GM23338 (cell line): ENCODE measurements at regions not wholly inside any gene's neighbourhood (a gene's known extent, or its start where the extent isn't known, plus 50 kb on each side); places are given as distances from the start of the nearest gene placed in this dataset.

Experiments used
- CREB1 ChIP-seq: fragments of 250-450 bp; sonication (Bioruptor Pico); IDR thresholded peaks from 2 replicates; pipeline ENCODE4 v1.5.0; 2020; ENCODE audit warnings: low read depth, mild to moderate bottlenecking, moderate library complexity
- EZH2 ChIP-seq: fragments of 200-600 bp; sonication (generic); IDR thresholded peaks from one replicate; pipeline ENCODE4 v1.8.0; 2017; ENCODE audit warnings: antibody characterized with exemption, mild to moderate bottlenecking, low read depth; ENCODE audit not compliant: unreplicated experiment
- EZH2phosphoT487 ChIP-seq: fragments of 200-600 bp; sonication (generic); IDR thresholded peaks from one replicate; pipeline ENCODE4 v1.8.1; 2018; ENCODE audit warnings: antibody characterized with exemption; ENCODE audit not compliant: unreplicated experiment
- NANOG ChIP-seq: IDR thresholded peaks from 2 replicates; pipeline ENCODE4 v1.6.1; 2016; ENCODE audit warnings: antibody characterized with exemption, borderline replicate concordance
- POLR2AphosphoS5 ChIP-seq: IDR thresholded peaks from 2 replicates; pipeline ENCODE4 v1.6.1; 2016; ENCODE audit warnings: antibody characterized with exemption, low read depth
- STAT1 ChIP-seq: IDR thresholded peaks from one replicate; pipeline ENCODE4 v1.6.1; 2016; ENCODE audit warnings: antibody characterized with exemption; ENCODE audit not compliant: unreplicated experiment
- TF ChIP-seq, protein P1 (sequence below), 2 experiments: fragments of 200-600 bp in 1 of 2; sonication (generic) in 1 of 2; conservative IDR thresholded peaks; 2 replicates each; pipeline versions ENCODE4 v1.5.1 to v1.6.1; 2016 to 2017; ENCODE audit warnings: antibody characterized with exemption in 2 of 2, low read depth in 2 of 2, mild to moderate bottlenecking in 2 of 2, moderate library complexity in 1 of 2
- TF ChIP-seq, protein P2 (sequence below): IDR thresholded peaks from one replicate; pipeline ENCODE4 v1.6.1; 2018; ENCODE audit warnings: antibody characterized with exemption; ENCODE audit not compliant: unreplicated experiment

DNA sequence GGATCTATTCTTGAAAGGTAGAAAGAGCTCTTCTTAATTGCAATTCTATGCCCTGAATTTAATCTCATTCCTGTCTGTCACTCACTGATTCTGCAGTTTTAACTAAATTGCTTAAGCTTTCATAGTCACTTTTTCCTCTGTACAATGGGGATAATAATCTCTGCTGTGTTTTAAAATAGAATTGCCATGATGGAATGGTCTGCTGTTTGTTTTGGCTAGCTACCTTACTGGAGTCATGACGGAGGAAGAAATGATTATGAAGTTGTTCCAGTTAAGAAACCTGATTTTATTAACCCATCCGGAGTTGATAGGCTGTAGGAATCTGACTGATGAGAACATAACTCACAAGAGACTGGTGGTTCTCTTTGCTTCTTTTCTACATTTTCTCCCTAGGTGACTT, 54.9 kb upstream of the ITM2B start:
- TF ChIP-seq, protein P1, sequence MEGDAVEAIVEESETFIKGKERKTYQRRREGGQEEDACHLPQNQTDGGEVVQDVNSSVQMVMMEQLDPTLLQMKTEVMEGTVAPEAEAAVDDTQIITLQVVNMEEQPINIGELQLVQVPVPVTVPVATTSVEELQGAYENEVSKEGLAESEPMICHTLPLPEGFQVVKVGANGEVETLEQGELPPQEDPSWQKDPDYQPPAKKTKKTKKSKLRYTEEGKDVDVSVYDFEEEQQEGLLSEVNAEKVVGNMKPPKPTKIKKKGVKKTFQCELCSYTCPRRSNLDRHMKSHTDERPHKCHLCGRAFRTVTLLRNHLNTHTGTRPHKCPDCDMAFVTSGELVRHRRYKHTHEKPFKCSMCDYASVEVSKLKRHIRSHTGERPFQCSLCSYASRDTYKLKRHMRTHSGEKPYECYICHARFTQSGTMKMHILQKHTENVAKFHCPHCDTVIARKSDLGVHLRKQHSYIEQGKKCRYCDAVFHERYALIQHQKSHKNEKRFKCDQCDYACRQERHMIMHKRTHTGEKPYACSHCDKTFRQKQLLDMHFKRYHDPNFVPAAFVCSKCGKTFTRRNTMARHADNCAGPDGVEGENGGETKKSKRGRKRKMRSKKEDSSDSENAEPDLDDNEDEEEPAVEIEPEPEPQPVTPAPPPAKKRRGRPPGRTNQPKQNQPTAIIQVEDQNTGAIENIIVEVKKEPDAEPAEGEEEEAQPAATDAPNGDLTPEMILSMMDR (conservative IDR thresholded peaks at IDR 0.05; ENCODE audit: low read depth in 2 of 2): no peak
- TF ChIP-seq POLR2AphosphoS5: no peak
- no peak for TF ChIP-seq STAT1
- TF ChIP-seq, protein P2, sequence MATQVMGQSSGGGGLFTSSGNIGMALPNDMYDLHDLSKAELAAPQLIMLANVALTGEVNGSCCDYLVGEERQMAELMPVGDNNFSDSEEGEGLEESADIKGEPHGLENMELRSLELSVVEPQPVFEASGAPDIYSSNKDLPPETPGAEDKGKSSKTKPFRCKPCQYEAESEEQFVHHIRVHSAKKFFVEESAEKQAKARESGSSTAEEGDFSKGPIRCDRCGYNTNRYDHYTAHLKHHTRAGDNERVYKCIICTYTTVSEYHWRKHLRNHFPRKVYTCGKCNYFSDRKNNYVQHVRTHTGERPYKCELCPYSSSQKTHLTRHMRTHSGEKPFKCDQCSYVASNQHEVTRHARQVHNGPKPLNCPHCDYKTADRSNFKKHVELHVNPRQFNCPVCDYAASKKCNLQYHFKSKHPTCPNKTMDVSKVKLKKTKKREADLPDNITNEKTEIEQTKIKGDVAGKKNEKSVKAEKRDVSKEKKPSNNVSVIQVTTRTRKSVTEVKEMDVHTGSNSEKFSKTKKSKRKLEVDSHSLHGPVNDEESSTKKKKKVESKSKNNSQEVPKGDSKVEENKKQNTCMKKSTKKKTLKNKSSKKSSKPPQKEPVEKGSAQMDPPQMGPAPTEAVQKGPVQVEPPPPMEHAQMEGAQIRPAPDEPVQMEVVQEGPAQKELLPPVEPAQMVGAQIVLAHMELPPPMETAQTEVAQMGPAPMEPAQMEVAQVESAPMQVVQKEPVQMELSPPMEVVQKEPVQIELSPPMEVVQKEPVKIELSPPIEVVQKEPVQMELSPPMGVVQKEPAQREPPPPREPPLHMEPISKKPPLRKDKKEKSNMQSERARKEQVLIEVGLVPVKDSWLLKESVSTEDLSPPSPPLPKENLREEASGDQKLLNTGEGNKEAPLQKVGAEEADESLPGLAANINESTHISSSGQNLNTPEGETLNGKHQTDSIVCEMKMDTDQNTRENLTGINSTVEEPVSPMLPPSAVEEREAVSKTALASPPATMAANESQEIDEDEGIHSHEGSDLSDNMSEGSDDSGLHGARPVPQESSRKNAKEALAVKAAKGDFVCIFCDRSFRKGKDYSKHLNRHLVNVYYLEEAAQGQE: no peak
- no peak for TF ChIP-seq EZH2phosphoT487
- TF ChIP-seq EZH2: no peak
- no peak for TF ChIP-seq CREB1 (CRISPR knock-in tag)
- no peak for TF ChIP-seq NANOG
